ENCODE measurements at regions not wholly inside any gene's neighbourhood (a gene's known extent, or its start where the extent isn't known, plus 50 kb on each side); places are given as distances from the start of the nearest gene placed in this dataset.

DNA sequence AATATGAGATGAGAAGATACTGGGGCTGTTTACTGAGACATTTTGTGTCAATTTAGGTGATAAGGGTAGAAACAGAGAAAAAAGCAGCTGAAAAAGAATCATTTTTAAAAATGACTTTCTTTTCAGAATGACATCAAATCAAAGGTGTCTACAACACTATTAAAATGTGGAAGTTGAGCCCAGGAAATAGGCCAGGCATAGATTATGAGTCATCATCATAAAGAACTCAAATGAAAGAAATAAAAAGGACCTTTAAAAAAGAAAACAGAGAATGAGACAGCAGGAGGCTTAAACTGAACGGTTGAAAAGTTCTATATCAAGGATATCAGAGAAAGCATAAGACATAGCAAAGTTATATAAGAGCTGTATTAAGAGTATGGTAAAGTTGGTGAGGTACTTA, 442.5 kb downstream of the CNTN6 start:
- Mint-ChIP-seq H3K4me3 (no peak overlapping the region), H3K27ac (no peak overlapping the region), H3K4me1 (peaks cover 2% of the 10 kb centered on the region), H3K36me3 (ENCODE audit: low read depth) (no peaks in the 10 kb centered on the region), H3K9me3 (peaks cover 4% of the 10 kb centered on the region), H3K27me3 (no peaks in the 10 kb centered on the region)
- ChIA-PET POLR2A (no interaction called here), CTCF (no interaction called here)
- intact Hi-C loops (cut with micrococcal nuclease), result no loop called here
- TF ChIP-seq, protein P1, sequence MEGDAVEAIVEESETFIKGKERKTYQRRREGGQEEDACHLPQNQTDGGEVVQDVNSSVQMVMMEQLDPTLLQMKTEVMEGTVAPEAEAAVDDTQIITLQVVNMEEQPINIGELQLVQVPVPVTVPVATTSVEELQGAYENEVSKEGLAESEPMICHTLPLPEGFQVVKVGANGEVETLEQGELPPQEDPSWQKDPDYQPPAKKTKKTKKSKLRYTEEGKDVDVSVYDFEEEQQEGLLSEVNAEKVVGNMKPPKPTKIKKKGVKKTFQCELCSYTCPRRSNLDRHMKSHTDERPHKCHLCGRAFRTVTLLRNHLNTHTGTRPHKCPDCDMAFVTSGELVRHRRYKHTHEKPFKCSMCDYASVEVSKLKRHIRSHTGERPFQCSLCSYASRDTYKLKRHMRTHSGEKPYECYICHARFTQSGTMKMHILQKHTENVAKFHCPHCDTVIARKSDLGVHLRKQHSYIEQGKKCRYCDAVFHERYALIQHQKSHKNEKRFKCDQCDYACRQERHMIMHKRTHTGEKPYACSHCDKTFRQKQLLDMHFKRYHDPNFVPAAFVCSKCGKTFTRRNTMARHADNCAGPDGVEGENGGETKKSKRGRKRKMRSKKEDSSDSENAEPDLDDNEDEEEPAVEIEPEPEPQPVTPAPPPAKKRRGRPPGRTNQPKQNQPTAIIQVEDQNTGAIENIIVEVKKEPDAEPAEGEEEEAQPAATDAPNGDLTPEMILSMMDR (IDR thresholded peaks at IDR 0.05), result no peak
- DNase-seq, result no peak
- no peak for ATAC-seq (ENCODE audit: low read depth)

- Mint-ChIP-seq H3K9me3 (peaks cover 4% of the 10 kb centered on the region), H3K4me3 (no peak overlapping the region), H3K36me3 (ENCODE audit: low read depth) (no peaks in the 10 kb centered on the region), H3K27me3 (no peaks in the 10 kb centered on the region), H3K27ac (no peak overlapping the region), H3K4me1 (no peaks in the 10 kb centered on the region)
- ChIA-PET POLR2A (no interaction called here), CTCF (no interaction called here)
- ATAC-seq (ENCODE audit: low read depth) (no peak), DNase-seq (no peak)
- intact Hi-C loops (cut with micrococcal nuclease), result no loop called here
- TF ChIP-seq, protein P1 (IDR thresholded peaks at IDR 0.05), result no peak
These were observed 447.9 kb downstream of the CNTN6 start for GRCh38 chr3:1540686-1541085.

DNA sequence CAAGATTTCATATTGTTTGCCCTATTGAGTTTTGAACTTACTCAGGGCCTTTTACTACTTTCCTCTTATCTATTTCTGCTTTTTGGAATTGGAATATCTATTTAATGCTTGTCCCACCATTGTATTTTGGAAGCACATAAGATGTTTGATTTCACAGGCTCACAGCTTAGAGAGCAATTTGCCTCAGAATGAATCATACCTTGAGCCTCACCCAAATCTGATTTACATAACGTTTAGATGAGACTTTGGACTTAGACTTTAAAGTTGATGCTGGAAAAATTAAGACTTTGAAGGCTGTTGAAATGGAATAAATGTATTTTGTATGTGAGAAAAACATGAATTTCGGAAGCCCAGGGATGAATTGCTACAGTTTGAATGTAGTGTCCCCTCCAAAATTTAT, 458.9 kb downstream of the CNTN6 start:
- Mint-ChIP-seq H3K27ac (no peak overlapping the region), H3K36me3 (ENCODE audit: low read depth) (no peaks in the 10 kb centered on the region), H3K4me1 (no peaks in the 10 kb centered on the region), H3K4me3 (no peak overlapping the region), H3K9me3 (no peaks in the 10 kb centered on the region), H3K27me3 (no peaks in the 10 kb centered on the region)
- CTCF ChIA-PET, result no interaction called here
- TF ChIP-seq, protein P1 (IDR thresholded peaks at IDR 0.05), result no peak
- intact Hi-C loops (cut with micrococcal nuclease), result no loop called here
- POLR2A ChIA-PET, result no interaction called here
- DNase-seq, result no peak
- ATAC-seq (ENCODE audit: low read depth), result no peak

DNA sequence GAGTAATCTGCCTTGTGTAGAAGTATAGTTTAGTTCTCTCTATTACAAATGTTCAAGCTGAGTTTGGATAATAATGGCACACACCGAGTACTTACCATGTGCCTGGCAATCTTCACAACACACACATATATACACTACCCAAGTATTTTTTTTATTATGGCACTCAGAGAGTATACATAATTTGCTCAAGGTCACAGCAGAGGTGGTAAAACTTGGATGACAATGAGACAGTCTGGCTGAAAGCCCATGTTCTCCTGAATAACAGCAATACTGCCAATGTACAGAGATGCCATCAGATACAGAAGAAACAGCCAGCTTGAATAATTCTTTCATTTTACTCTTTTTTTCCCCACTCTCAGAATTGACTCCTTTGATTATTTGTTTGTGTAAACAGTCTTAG, 460.0 kb downstream of the CNTN6 start:
- POLR2A ChIA-PET, result no interaction called here
- Mint-ChIP-seq H3K4me1 (no peaks in the 10 kb centered on the region), H3K36me3 (ENCODE audit: low read depth) (no peaks in the 10 kb centered on the region), H3K27me3 (no peaks in the 10 kb centered on the region), H3K9me3 (no peaks in the 10 kb centered on the region), H3K27ac (no peak overlapping the region), H3K4me3 (no peak overlapping the region)
- TF ChIP-seq, protein P1 (IDR thresholded peaks at IDR 0.05), result no peak
- intact Hi-C loops (cut with micrococcal nuclease), result no loop called here
- ATAC-seq (ENCODE audit: low read depth), result no peak
- CTCF ChIA-PET, result no interaction called here
- no peak for DNase-seq

DNA sequence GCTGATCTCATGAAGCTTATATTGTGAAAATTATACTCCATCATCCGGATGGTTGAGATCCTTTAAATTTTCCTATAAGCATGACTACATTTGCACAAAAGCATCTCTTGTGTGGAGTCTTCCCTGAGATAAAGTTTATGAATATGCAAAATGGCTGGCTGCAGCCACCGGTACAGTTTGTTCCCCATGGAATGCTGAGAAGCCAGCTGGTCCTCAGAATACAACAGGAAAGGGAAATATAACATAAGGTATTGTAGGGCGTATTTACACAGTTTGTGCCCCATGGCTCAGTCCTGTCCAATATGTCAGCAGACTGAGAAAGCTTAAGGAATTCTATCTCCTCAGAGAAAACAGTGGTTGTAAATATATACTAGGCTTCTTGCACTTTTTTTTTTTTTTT, 468.6 kb downstream of the CNTN6 start:
- no peak overlapping the region for H3K27ac Mint-ChIP-seq
- no peak overlapping the region for H3K4me3 Mint-ChIP-seq
- H3K4me1 Mint-ChIP-seq, result no peaks in the 10 kb centered on the region
- ChIA-PET CTCF (no interaction called here), POLR2A (no interaction called here)
- ATAC-seq (ENCODE audit: low read depth), result no peak
- no peaks in the 10 kb centered on the region for H3K27me3 Mint-ChIP-seq
- H3K9me3 Mint-ChIP-seq, result peaks cover 2% of the 10 kb centered on the region
- H3K36me3 Mint-ChIP-seq (ENCODE audit: low read depth), result no peaks in the 10 kb centered on the region
- DNase-seq, result no peak
- TF ChIP-seq, protein P1 (IDR thresholded peaks at IDR 0.05), result no peak
- intact Hi-C loops (cut with micrococcal nuclease), result no loop called here
